Fibroblast of villous mesenchyme (primary cell): ENCODE measurements at regions not wholly inside any gene's neighbourhood (a gene's known extent, or its start where the extent isn't known, plus 50 kb on each side); places are given as distances from the start of the nearest gene placed in this dataset.
"Not testable (repeated sequence)": the region's sequence is repeated elsewhere in the genome, so short reads cannot be mapped to it uniquely, and the experiment has no call there.

ENCODE experiments used
- DNase-seq: peaks from one replicate; pipeline ENCODE4 v3.0.0-alpha.2; 2010; ENCODE audit warnings: low read depth
- H3K4me3 ChIP-seq: 2 replicates; pipeline ENCODE4 v1.5.1; 2011; ENCODE audit warnings: low read depth, mild to moderate bottlenecking, low read length
- CTCF ChIP-seq: IDR thresholded peaks from 2 replicates; pipeline ENCODE4 v1.5.1; 2012; ENCODE audit warnings: low read depth, mild to moderate bottlenecking, low read length; ENCODE audit not compliant: insufficient read depth

- DNase-seq: no peak
- TF ChIP-seq CTCF: no peak
- H3K4me3 ChIP-seq: no peak overlapping the region
These were observed 58.6 kb upstream of the CNTNAP2 start for GRCh38 chr7:146057958-146058357.

- TF ChIP-seq CTCF: no peak
- DNase-seq: no peak
- no peak overlapping the region for H3K4me3 ChIP-seq
These were observed 61.7 kb upstream of the CNTNAP2 start for GRCh38 chr7:146054909-146055308.

- no peak for DNase-seq
- no peak for TF ChIP-seq CTCF
- no peak overlapping the region for H3K4me3 ChIP-seq
These were observed 63.1 kb upstream of the CNTNAP2 start for GRCh38 chr7:146053492-146053891.

GRCh38 chr7:146043310-146043709, 73.3 kb upstream of the CNTNAP2 start:
- H3K4me3 ChIP-seq: not testable (repeated sequence)

GRCh38 chr7:146028251-146028750, 88.3 kb upstream of the CNTNAP2 start:
- no peak for DNase-seq
- no peak overlapping the region for H3K4me3 ChIP-seq
- TF ChIP-seq CTCF: no peak

More at GRCh38 chr7:146043310-146043709, 73.3 kb upstream of the CNTNAP2 start:
- DNase-seq: not testable (repeated sequence)

GRCh38 chr7:146027243-146027642, 89.4 kb upstream of the CNTNAP2 start:
- DNase-seq: no peak

GRCh38 chr7:146022776-146023175, 93.8 kb upstream of the CNTNAP2 start:
- DNase-seq: no peak
- TF ChIP-seq CTCF: no peak
- H3K4me3 ChIP-seq: no peak overlapping the region

More at GRCh38 chr7:146027243-146027642, 89.4 kb upstream of the CNTNAP2 start:
- no peak overlapping the region for H3K4me3 ChIP-seq
- TF ChIP-seq CTCF: no peak

- not testable (repeated sequence) for H3K4me3 ChIP-seq, DNase-seq
These were observed 97.3 kb upstream of the CNTNAP2 start for GRCh38 chr7:146019041-146020004.

- H3K4me3 ChIP-seq, DNase-seq: not testable (repeated sequence)
These were observed 99.2 kb upstream of the CNTNAP2 start for GRCh38 chr7:146017366-146017765.

GRCh38 chr7:146014154-146014553, 102.4 kb upstream of the CNTNAP2 start:
- DNase-seq, H3K4me3 ChIP-seq: not testable (repeated sequence)
